Transverse colon (tissue), 4 donors: ENCODE measurements at regions not wholly inside any gene's neighbourhood (a gene's known extent, or its start where the extent isn't known, plus 50 kb on each side); places are given as distances from the start of the nearest gene placed in this dataset.

Source experiments
- POLR2AphosphoS5 ChIP-seq, 3 donors: sonication (generic); formaldehyde crosslinking; IDR thresholded peaks; one replicate each; pipeline ENCODE4 v1.6.1; 2016; ENCODE audit warnings: antibody characterized with exemption in 3 of 3
- TF ChIP-seq, protein P1 (sequence below), 5 experiments: fragments of 200-600 bp in 3 of 5; fragments of 450-650 bp in 2 of 5; sonication (generic) in 3 of 5; IDR thresholded peaks; 1 replicate in 2 of 5; 2 replicates in 3 of 5; pipeline ENCODE4 v1.5.1; 2016 to 2017; ENCODE audit warnings: antibody characterized with exemption in 5 of 5, inconsistent platforms in 3 of 5, mild to moderate bottlenecking in 2 of 5, moderate library complexity in 1 of 5

DNA sequence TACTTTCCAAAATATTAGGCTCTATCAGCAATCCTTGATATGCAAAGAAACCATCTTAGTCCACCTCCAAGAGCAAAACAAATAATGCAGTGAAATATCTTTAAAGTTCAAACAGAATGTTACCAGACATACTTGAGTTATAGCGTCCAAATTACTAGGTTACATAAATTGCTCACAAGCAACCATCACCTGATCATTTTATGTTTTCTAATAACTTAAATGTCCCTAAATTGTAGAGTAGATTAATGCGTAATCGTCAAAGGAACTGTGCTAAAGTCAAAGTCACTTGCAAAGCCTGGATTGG lies 350.6 kb upstream of the ARGLU1 start:
- no peak for TF ChIP-seq POLR2AphosphoS5 (IDR thresholded peaks at IDR 0.05)
- TF ChIP-seq, protein P1, sequence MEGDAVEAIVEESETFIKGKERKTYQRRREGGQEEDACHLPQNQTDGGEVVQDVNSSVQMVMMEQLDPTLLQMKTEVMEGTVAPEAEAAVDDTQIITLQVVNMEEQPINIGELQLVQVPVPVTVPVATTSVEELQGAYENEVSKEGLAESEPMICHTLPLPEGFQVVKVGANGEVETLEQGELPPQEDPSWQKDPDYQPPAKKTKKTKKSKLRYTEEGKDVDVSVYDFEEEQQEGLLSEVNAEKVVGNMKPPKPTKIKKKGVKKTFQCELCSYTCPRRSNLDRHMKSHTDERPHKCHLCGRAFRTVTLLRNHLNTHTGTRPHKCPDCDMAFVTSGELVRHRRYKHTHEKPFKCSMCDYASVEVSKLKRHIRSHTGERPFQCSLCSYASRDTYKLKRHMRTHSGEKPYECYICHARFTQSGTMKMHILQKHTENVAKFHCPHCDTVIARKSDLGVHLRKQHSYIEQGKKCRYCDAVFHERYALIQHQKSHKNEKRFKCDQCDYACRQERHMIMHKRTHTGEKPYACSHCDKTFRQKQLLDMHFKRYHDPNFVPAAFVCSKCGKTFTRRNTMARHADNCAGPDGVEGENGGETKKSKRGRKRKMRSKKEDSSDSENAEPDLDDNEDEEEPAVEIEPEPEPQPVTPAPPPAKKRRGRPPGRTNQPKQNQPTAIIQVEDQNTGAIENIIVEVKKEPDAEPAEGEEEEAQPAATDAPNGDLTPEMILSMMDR (IDR thresholded peaks at IDR 0.05), result no peak
